Neural cell (in vitro differentiated cells): ENCODE measurements at regions not wholly inside any gene's neighbourhood (a gene's known extent, or its start where the extent isn't known, plus 50 kb on each side); places are given as distances from the start of the nearest gene placed in this dataset.
A peak's percentile ranks its signal among the peaks of the same experiment; 100 is the strongest.

Experiments used
- CTCF ChIP-seq: fragments of 450-650 bp; IDR thresholded peaks from 2 replicates; pipeline ENCODE4 v1.5.1; 2014; ENCODE audit warnings: antibody characterized with exemption, mild to moderate bottlenecking, moderate library complexity; ENCODE audit not compliant: poor library complexity, severe bottlenecking
- POLR2AphosphoS5 ChIP-seq: IDR thresholded peaks from 2 replicates; pipeline ENCODE4 v1.6.1; 2012
- TAF1 ChIP-seq: IDR thresholded peaks from 2 replicates; pipeline ENCODE4 v1.6.1; 2012; ENCODE audit warnings: low read depth
- TF ChIP-seq, protein P1 (sequence below): IDR thresholded peaks from 2 replicates; pipeline ENCODE4 v1.6.1; 2012; ENCODE audit warnings: borderline replicate concordance

GRCh38 chr1:103948526-103948925 is 198.8 kb downstream of the AMY1C start:
- TF ChIP-seq POLR2AphosphoS5 (no peak), CTCF (peak; percentile 65), TAF1 (no peak)
- TF ChIP-seq, protein P1, sequence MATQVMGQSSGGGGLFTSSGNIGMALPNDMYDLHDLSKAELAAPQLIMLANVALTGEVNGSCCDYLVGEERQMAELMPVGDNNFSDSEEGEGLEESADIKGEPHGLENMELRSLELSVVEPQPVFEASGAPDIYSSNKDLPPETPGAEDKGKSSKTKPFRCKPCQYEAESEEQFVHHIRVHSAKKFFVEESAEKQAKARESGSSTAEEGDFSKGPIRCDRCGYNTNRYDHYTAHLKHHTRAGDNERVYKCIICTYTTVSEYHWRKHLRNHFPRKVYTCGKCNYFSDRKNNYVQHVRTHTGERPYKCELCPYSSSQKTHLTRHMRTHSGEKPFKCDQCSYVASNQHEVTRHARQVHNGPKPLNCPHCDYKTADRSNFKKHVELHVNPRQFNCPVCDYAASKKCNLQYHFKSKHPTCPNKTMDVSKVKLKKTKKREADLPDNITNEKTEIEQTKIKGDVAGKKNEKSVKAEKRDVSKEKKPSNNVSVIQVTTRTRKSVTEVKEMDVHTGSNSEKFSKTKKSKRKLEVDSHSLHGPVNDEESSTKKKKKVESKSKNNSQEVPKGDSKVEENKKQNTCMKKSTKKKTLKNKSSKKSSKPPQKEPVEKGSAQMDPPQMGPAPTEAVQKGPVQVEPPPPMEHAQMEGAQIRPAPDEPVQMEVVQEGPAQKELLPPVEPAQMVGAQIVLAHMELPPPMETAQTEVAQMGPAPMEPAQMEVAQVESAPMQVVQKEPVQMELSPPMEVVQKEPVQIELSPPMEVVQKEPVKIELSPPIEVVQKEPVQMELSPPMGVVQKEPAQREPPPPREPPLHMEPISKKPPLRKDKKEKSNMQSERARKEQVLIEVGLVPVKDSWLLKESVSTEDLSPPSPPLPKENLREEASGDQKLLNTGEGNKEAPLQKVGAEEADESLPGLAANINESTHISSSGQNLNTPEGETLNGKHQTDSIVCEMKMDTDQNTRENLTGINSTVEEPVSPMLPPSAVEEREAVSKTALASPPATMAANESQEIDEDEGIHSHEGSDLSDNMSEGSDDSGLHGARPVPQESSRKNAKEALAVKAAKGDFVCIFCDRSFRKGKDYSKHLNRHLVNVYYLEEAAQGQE = no peak
